Stimulated activated CD4-positive, alpha-beta T cell treated with anti-CD3 and anti-CD28 coated beads, Interleukin-15, amount 100 ng/mL, for 24 hours (primary cell): ENCODE measurements at regions not wholly inside any gene's neighbourhood (a gene's known extent, or its start where the extent isn't known, plus 50 kb on each side); places are given as distances from the start of the nearest gene placed in this dataset.

ENCODE experiments used
- DNase-seq: peaks from one replicate; pipeline ENCODE4 v3.0.0-alpha.2; 2020

GRCh38 chr3:83076041-83076440 is 1314.6 kb upstream of the GBE1 start:
- DNase-seq = no peak

- no peak for DNase-seq
Observed at GRCh38 chr3:83074485-83074884, 1313.0 kb upstream of the GBE1 start.

GRCh38 chr3:83065851-83066460 is 1304.5 kb upstream of the GBE1 start:
- no peak for DNase-seq

- no peak for DNase-seq
Observed at GRCh38 chr3:83063446-83063845, 1302.0 kb upstream of the GBE1 start.

- DNase-seq = no peak
Observed at GRCh38 chr3:83048556-83048955, 1287.1 kb upstream of the GBE1 start.

- no peak for DNase-seq
Observed at GRCh38 chr3:83039422-83039821, 1278.0 kb upstream of the GBE1 start.

GRCh38 chr3:83035704-83036010 is 1274.2 kb upstream of the GBE1 start:
- DNase-seq = no peak

GRCh38 chr3:83034806-83035703 is 1273.6 kb upstream of the GBE1 start:
- DNase-seq = no peak

GRCh38 chr3:83033133-83033532 is 1271.7 kb upstream of the GBE1 start:
- no peak for DNase-seq

GRCh38 chr3:83023086-83023485 is 1261.6 kb upstream of the GBE1 start:
- no peak for DNase-seq

GRCh38 chr3:83011481-83011880 is 1250.0 kb upstream of the GBE1 start:
- no peak for DNase-seq

- no peak for DNase-seq
Observed at GRCh38 chr3:83003917-83004316, 1242.5 kb upstream of the GBE1 start.

GRCh38 chr3:83002869-83003445 is 1241.5 kb upstream of the GBE1 start:
- no peak for DNase-seq

- DNase-seq = no peak
Observed at GRCh38 chr3:82999777-83000176, 1238.3 kb upstream of the GBE1 start.

GRCh38 chr3:82978368-82978767 is 1216.9 kb upstream of the GBE1 start:
- no peak for DNase-seq

GRCh38 chr3:82977871-82978270 is 1216.4 kb upstream of the GBE1 start:
- no peak for DNase-seq

- no peak for DNase-seq
Observed at GRCh38 chr3:82973791-82974190, 1212.3 kb upstream of the GBE1 start.

GRCh38 chr3:82960379-82960778 is 1198.9 kb upstream of the GBE1 start:
- no peak for DNase-seq

- DNase-seq = no peak
Observed at GRCh38 chr3:82957696-82958095, 1196.3 kb upstream of the GBE1 start.

- DNase-seq = no peak
Observed at GRCh38 chr3:82957079-82957478, 1195.6 kb upstream of the GBE1 start.

- no peak for DNase-seq
Observed at GRCh38 chr3:82954486-82954885, 1193.0 kb upstream of the GBE1 start.

- DNase-seq = no peak
Observed at GRCh38 chr3:82942041-82942440, 1180.6 kb upstream of the GBE1 start.

- no peak for DNase-seq
Observed at GRCh38 chr3:82940124-82940523, 1178.7 kb upstream of the GBE1 start.

- DNase-seq = no peak
Observed at GRCh38 chr3:82939491-82940097, 1178.1 kb upstream of the GBE1 start.
